GM12878 (cell line): ENCODE measurements at regions not wholly inside any gene's neighbourhood (a gene's known extent, or its start where the extent isn't known, plus 50 kb on each side); places are given as distances from the start of the nearest gene placed in this dataset.

ENCODE experiments used
- ATAC-seq: fragments of 200-7000 bp; cut with Tn5 transposase; 3 replicates; pipeline ENCODE4 v1.9.1; 2020; ENCODE audit warnings: mild to moderate bottlenecking, moderate library complexity
- BruUV-seq: library from RNA; stranded (reverse); fragments of 400-500 nt; replicated peaks from 2 replicates; lab custom pipeline; 2021; lab: Mats Ljungman, UMichigan
- CTCF ChIA-PET: fragments of 300-600 bp; sonication (Branson Sonifier 250); formaldehyde crosslinking; extraction: SDS; loops from one replicate; lab custom pipeline; 2021; ENCODE audit warnings: inconsistent platforms; lab: Yijun Ruan, JAX
- POLR2A ChIA-PET: fragments of 350-600 bp; formaldehyde crosslinking; extraction: SDS; loops from one replicate; lab custom pipeline; 2021; ENCODE audit warnings: inconsistent platforms; lab: Charles Lee
- RAD21 ChIA-PET: fragments of 300-600 bp; sonication (Branson Sonifier 250); formaldehyde crosslinking; loops from one replicate; lab custom pipeline; 2023; ENCODE audit warnings: antibody characterized with exemption; ENCODE audit not compliant: unreplicated experiment; lab: Charles Lee
- SMC1A ChIA-PET: fragments of 300-600 bp; sonication (Branson Sonifier 250); formaldehyde crosslinking; loops from one replicate; lab custom pipeline; 2023; ENCODE audit not compliant: unreplicated experiment, uncharacterized antibody; lab: Charles Lee
- DNase-seq: peaks from one replicate; pipeline ENCODE4 v3.0.0-alpha.2; 2011; ENCODE audit warnings: low read depth, low spot score
- FAIRE-seq: peaks from 3 replicates; lab custom pipeline; 2011; peaks lifted over from hg19 to GRCh38; lab: Jason Lieb, UNC
- H2AFZ ChIP-seq: 2 replicates; pipeline ENCODE4 v1.6.0; 2011; ENCODE audit warnings: low read depth, low read length, control low read depth; ENCODE audit not compliant: control insufficient read depth
- H3K27ac ChIP-seq: 2 replicates; pipeline ENCODE4 v1.5.1; 2011; ENCODE audit warnings: control low read depth; ENCODE audit not compliant: control insufficient read depth, insufficient read depth
- H3K27me3 ChIP-seq, 2 experiments: replicated peaks in 1 of 2; 2 replicates each; pipeline versions ENCODE4 v1.6.0 to v1.6.1; 2011; ENCODE audit warnings: low read length in 1 of 2; ENCODE audit not compliant: control insufficient read depth in 2 of 2, insufficient read depth in 2 of 2
- H3K36me3 ChIP-seq, 2 experiments: 2 replicates each; pipeline ENCODE4 v1.5.1; 2011; ENCODE audit warnings: low read length in 1 of 2; ENCODE audit not compliant: control insufficient read depth in 2 of 2, insufficient read depth in 2 of 2
- H3K4me1 ChIP-seq: 2 replicates; pipeline ENCODE4 v1.6.1; 2011; ENCODE audit warnings: mild to moderate bottlenecking, low read length, moderate library complexity, mixed read lengths; ENCODE audit not compliant: control insufficient read depth, insufficient read depth
- H3K4me2 ChIP-seq: 2 replicates; pipeline ENCODE4 v1.6.0; 2011; ENCODE audit warnings: control low read depth; ENCODE audit not compliant: control insufficient read depth, insufficient read depth
- H3K4me3 ChIP-seq: fragments of 200-600 bp; sonication (generic); 2 replicates; pipeline ENCODE4 v1.5.1; 2016
- H3K79me2 ChIP-seq: 2 replicates; pipeline ENCODE4 v1.6.0; 2011; ENCODE audit warnings: low read length; ENCODE audit not compliant: control insufficient read depth, insufficient read depth
- H3K9ac ChIP-seq: 2 replicates; pipeline ENCODE4 v1.8.0; 2011; ENCODE audit warnings: low read length, control low read depth, mixed read lengths; ENCODE audit not compliant: control insufficient read depth, insufficient read depth
- H3K9me3 ChIP-seq: replicated peaks from 3 replicates; pipeline ENCODE4 v1.5.1; 2011; ENCODE audit warnings: mild to moderate bottlenecking, low read length; ENCODE audit not compliant: control insufficient read depth, insufficient read depth
- H4K20me1 ChIP-seq: 2 replicates; pipeline ENCODE4 v1.6.0; 2011; ENCODE audit not compliant: control insufficient read depth, insufficient read depth
- ASH2L ChIP-seq: fragments of 300-600, 200-600 bp; sonication (generic); IDR thresholded peaks from 2 replicates; pipeline ENCODE4 v1.6.1; 2017; ENCODE audit warnings: low read depth, mild to moderate bottlenecking, borderline replicate concordance
- BCL11A ChIP-seq: IDR thresholded peaks from 2 replicates; pipeline ENCODE4 v1.6.1; 2011; ENCODE audit warnings: low read depth, low read length
- BHLHE40 ChIP-seq, 2 experiments: fragments of 450-650 bp in 1 of 2; IDR thresholded peaks; 2 replicates each; pipeline ENCODE4 v1.6.1; 2011 to 2017; ENCODE audit warnings: low read depth in 2 of 2, borderline replicate concordance in 1 of 2, improper control_type of control experiment in 1 of 2, low read length in 1 of 2, mild to moderate bottlenecking in 1 of 2
- CHD4 ChIP-seq: fragments of 200-600 bp; sonication (generic); IDR thresholded peaks from 2 replicates; pipeline ENCODE4 v1.6.1; 2016; ENCODE audit warnings: mild to moderate bottlenecking
- ESRRA ChIP-seq: IDR thresholded peaks from 2 replicates; pipeline ENCODE4 v1.6.1; 2012; ENCODE audit warnings: mild to moderate bottlenecking, low read length, improper control_type of control experiment
- EZH2 ChIP-seq: IDR thresholded peaks from 2 replicates; pipeline ENCODE4 v1.6.1; 2012; ENCODE audit warnings: low read depth, mild to moderate bottlenecking, control low read depth, inconsistent platforms, low read length, borderline replicate concordance; ENCODE audit not compliant: control insufficient read depth
- FOS ChIP-seq: IDR thresholded peaks from 3 replicates; pipeline ENCODE4 v1.6.1; 2011; ENCODE audit warnings: borderline replicate concordance; ENCODE audit not compliant: insufficient read length; ENCODE audit errors: extremely low read depth
- KDM1A ChIP-seq: fragments of 200-600 bp; sonication (generic); IDR thresholded peaks from 2 replicates; pipeline ENCODE4 v1.6.1; 2016; ENCODE audit warnings: borderline replicate concordance
- RB1 ChIP-seq: fragments of 450-650 bp; formaldehyde crosslinking; IDR thresholded peaks from 2 replicates; pipeline ENCODE4 v1.6.1; 2017; ENCODE audit warnings: mild to moderate bottlenecking, borderline replicate concordance
- SREBF1 ChIP-seq: IDR thresholded peaks from 2 replicates; pipeline ENCODE4 v1.6.1; 2012; ENCODE audit warnings: mild to moderate bottlenecking, low read length
- SREBF2 ChIP-seq: IDR thresholded peaks from 2 replicates; pipeline ENCODE4 v1.6.1; 2012; ENCODE audit warnings: mild to moderate bottlenecking, low read length
- STAT3 ChIP-seq: IDR thresholded peaks from 2 replicates; pipeline ENCODE4 v1.6.1; 2011; ENCODE audit warnings: low read depth, low read length, improper control_type of control experiment
- TBL1XR1 ChIP-seq: IDR thresholded peaks from 2 replicates; pipeline ENCODE4 v1.6.1; 2012; ENCODE audit warnings: low read depth, low read length, improper control_type of control experiment
- YBX1 ChIP-seq: fragments of 450-650 bp; IDR thresholded peaks from 2 replicates; pipeline ENCODE4 v1.6.1; 2016; ENCODE audit warnings: antibody characterized with exemption
- WGBS: methylation state at CpG from one replicate; pipeline ENCODE4 v1.1.6; 2016; ENCODE audit warnings: low lambda C conversion rate; ENCODE audit not compliant: insufficient replicate concordance, insufficient coverage; ENCODE audit errors: missing lambda C conversion rate; 5-methylcytosine and 5-hydroxymethylcytosine counted together
- in situ Hi-C: fragments of 300-500 bp; cut with MboI; formaldehyde crosslinking; loops from 9 replicates; pipeline ENCODE4 v1.14.3; 2018; ENCODE audit warnings: mixed read lengths
- intact Hi-C: fragments of 100-400 bp; cut with micrococcal nuclease; formaldehyde crosslinking; loops from one replicate; pipeline ENCODE4 v1.14.2; 2022; ENCODE audit not compliant: unreplicated experiment
- TF ChIP-seq, protein P1 (sequence below): fragments of 450-650 bp; formaldehyde crosslinking; IDR thresholded peaks from 2 replicates; pipeline ENCODE4 v1.5.0; 2022; ENCODE audit warnings: mild to moderate bottlenecking, missing genetic modification characterization
- TF ChIP-seq, protein P2 (sequence below): fragments of 450-650 bp; IDR thresholded peaks from 2 replicates; pipeline ENCODE4 v1.6.1; 2017; ENCODE audit warnings: mild to moderate bottlenecking, low read depth, inconsistent platforms; ENCODE audit not compliant: poor library complexity, severe bottlenecking
- TF ChIP-seq, protein P3 (sequence below): fragments of 450-650 bp; formaldehyde crosslinking; IDR thresholded peaks from 2 replicates; pipeline ENCODE4 v1.4.0; 2020; ENCODE audit warnings: mild to moderate bottlenecking, moderate library complexity

DNA sequence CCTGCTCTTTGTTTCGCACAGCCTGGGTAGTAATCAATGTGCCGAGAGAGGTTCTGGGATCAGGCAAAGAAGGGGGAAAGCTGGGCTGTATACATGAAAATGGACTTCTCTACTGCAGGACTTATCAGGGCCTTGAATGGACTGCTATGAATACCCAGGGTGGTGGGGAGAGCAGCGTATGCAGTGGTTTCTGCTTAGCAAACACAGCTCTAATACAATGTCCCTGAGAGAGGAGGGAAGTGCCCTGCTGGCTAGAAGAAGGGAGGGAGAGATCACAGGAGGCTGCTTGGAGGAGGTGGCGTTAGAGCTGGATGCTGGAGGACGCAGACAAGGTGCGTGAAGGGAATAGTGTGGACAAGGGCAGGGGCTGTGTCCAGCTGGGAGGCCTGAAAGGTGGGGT, 116.1 kb downstream of the PTPRS start:
- WGBS = 65% methylated on average over 6 of the region's 6 CpGs
- Histone ChIP-seq H3K79me2 (no peaks in the 10 kb centered on the region), H3K4me1 (no peaks in the 10 kb centered on the region), H3K27ac (no peak overlapping the region), H2AFZ (no peak overlapping the region), H3K9me3 (no peaks in the 10 kb centered on the region), H4K20me1 (no peaks in the 10 kb centered on the region), H3K4me3 (no peak overlapping the region), H3K36me3 (no peaks in the 10 kb centered on the region), H3K9ac (no peak overlapping the region), H3K27me3 (no peaks in the 10 kb centered on the region), H3K4me2 (no peak overlapping the region)
- ChIA-PET SMC1A (no interaction called here), CTCF (no interaction called here), POLR2A (no interaction called here), RAD21 (no interaction called here)
- DNase-seq (no peak), ATAC-seq (no peak), FAIRE-seq (no peak)
- in situ Hi-C loops = no loop called here
- no TSS peak for BruUV-seq
- intact Hi-C loops = no loop called here
- TF ChIP-seq ESRRA (no peak), RB1 (no peak), YBX1 (no peak), EZH2 (no peak), STAT3 (no peak), ASH2L (no peak), FOS (no peak), TBL1XR1 (no peak), BCL11A (no peak), SREBF1 (no peak), BHLHE40 (IDR thresholded peaks at IDR 0.05; ENCODE audit: borderline replicate concordance in 1 of 2, low read depth in 2 of 2, low read length in 1 of 2) (no peak), CHD4 (no peak), SREBF2 (no peak), KDM1A (no peak)
- TF ChIP-seq, protein P1, sequence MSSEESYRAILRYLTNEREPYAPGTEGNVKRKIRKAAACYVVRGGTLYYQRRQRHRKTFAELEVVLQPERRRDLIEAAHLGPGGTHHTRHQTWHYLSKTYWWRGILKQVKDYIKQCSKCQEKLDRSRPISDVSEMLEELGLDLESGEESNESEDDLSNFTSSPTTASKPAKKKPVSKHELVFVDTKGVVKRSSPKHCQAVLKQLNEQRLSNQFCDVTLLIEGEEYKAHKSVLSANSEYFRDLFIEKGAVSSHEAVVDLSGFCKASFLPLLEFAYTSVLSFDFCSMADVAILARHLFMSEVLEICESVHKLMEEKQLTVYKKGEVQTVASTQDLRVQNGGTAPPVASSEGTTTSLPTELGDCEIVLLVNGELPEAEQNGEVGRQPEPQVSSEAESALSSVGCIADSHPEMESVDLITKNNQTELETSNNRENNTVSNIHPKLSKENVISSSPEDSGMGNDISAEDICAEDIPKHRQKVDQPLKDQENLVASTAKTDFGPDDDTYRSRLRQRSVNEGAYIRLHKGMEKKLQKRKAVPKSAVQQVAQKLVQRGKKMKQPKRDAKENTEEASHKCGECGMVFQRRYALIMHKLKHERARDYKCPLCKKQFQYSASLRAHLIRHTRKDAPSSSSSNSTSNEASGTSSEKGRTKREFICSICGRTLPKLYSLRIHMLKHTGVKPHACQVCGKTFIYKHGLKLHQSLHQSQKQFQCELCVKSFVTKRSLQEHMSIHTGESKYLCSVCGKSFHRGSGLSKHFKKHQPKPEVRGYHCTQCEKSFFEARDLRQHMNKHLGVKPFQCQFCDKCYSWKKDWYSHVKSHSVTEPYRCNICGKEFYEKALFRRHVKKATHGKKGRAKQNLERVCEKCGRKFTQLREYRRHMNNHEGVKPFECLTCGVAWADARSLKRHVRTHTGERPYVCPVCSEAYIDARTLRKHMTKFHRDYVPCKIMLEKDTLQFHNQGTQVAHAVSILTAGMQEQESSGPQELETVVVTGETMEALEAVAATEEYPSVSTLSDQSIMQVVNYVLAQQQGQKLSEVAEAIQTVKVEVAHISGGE = no peak
- TF ChIP-seq, protein P2, sequence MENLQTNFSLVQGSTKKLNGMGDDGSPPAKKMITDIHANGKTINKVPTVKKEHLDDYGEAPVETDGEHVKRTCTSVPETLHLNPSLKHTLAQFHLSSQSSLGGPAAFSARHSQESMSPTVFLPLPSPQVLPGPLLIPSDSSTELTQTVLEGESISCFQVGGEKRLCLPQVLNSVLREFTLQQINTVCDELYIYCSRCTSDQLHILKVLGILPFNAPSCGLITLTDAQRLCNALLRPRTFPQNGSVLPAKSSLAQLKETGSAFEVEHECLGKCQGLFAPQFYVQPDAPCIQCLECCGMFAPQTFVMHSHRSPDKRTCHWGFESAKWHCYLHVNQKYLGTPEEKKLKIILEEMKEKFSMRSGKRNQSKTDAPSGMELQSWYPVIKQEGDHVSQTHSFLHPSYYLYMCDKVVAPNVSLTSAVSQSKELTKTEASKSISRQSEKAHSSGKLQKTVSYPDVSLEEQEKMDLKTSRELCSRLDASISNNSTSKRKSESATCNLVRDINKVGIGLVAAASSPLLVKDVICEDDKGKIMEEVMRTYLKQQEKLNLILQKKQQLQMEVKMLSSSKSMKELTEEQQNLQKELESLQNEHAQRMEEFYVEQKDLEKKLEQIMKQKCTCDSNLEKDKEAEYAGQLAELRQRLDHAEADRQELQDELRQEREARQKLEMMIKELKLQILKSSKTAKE = no peak
- TF ChIP-seq, protein P3, sequence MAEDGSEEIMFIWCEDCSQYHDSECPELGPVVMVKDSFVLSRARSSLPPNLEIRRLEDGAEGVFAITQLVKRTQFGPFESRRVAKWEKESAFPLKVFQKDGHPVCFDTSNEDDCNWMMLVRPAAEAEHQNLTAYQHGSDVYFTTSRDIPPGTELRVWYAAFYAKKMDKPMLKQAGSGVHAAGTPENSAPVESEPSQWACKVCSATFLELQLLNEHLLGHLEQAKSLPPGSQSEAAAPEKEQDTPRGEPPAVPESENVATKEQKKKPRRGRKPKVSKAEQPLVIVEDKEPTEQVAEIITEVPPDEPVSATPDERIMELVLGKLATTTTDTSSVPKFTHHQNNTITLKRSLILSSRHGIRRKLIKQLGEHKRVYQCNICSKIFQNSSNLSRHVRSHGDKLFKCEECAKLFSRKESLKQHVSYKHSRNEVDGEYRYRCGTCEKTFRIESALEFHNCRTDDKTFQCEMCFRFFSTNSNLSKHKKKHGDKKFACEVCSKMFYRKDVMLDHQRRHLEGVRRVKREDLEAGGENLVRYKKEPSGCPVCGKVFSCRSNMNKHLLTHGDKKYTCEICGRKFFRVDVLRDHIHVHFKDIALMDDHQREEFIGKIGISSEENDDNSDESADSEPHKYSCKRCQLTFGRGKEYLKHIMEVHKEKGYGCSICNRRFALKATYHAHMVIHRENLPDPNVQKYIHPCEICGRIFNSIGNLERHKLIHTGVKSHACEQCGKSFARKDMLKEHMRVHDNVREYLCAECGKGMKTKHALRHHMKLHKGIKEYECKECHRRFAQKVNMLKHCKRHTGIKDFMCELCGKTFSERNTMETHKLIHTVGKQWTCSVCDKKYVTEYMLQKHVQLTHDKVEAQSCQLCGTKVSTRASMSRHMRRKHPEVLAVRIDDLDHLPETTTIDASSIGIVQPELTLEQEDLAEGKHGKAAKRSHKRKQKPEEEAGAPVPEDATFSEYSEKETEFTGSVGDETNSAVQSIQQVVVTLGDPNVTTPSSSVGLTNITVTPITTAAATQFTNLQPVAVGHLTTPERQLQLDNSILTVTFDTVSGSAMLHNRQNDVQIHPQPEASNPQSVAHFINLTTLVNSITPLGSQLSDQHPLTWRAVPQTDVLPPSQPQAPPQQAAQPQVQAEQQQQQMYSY (CRISPR knock-in tag) = no peak
